Urinary bladder (tissue), 3 donors: ENCODE measurements at regions not wholly inside any gene's neighbourhood (a gene's known extent, or its start where the extent isn't known, plus 50 kb on each side); places are given as distances from the start of the nearest gene placed in this dataset.

Source experiments
- DNase-seq: peaks from one replicate; pipeline ENCODE4 v3.0.0-alpha.2; 2015; ENCODE audit errors: extremely low spot score
- H3K27ac ChIP-seq: one replicate; pipeline ENCODE4 v1.5.1; 2013; ENCODE audit warnings: low read depth, mild to moderate bottlenecking, moderate library complexity
- H3K36me3 ChIP-seq: one replicate; pipeline ENCODE4 v1.6.1; 2013; ENCODE audit warnings: mild to moderate bottlenecking, moderate library complexity; ENCODE audit not compliant: insufficient read depth
- H3K4me1 ChIP-seq: one replicate; pipeline ENCODE4 v1.6.1; 2013; ENCODE audit warnings: mild to moderate bottlenecking, moderate library complexity; ENCODE audit not compliant: insufficient read depth
- H3K4me3 ChIP-seq: one replicate; pipeline ENCODE4 v1.5.1; 2013; ENCODE audit warnings: low read depth, low read length
- WGBS: extraction: QIAGEN DNeasy Blood & Tissue Kit; methylation state at CpG from one replicate; pipeline ENCODE4 v1.1.7; 2013; 5-methylcytosine and 5-hydroxymethylcytosine counted together
- donor health status: healthy with polysubstance abuse.
- donor health status: healthy.

DNA sequence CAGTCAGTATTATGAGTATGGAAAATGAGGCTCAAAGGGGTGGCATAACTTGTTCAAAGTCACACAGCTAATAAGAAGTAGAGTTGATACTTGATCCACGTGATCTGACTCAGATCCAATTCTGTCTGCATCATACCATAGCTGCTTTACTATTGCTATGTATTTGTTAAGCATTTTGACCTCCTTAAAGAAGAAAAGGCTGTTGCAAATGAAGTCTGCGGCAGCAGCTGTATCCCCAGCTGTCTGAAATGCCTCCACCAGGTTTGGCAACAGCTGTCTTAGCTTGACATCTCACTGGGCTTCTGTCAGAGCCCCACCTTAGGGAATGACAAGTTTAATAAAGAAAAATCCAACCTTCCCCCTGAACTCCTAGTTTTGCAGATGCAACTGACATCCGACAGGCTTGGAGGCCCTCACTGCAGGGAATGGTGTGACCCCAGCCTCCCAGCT lies 75.6 kb upstream of the SLC44A1 start:
- DNase-seq, result no peak

DNA sequence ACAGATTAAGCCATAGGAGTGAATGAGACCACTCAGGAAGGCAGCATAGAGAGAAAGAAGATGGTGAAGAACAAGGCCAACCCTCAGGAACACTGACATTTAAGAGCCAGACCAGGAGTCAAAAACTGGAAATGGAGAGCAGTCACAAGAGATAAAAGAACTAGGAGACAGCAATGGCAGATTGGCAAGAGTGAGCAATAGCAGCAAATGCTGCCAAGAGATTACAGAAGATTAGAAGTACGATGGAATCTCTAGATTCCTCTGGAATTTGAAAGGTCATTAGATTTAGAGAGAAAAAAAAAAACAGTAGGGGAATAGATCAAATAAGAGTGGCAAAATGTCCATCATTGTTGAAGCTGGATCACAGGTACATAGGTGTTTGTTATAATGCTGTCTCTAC lies 73.4 kb upstream of the SLC44A1 start:
- DNase-seq, result no peak
- 19% methylated on average over 1 of the region's 1 CpG for WGBS
- H3K4me1 ChIP-seq, result no peaks in the 10 kb centered on the region
- H3K4me3 ChIP-seq, result no peak overlapping the region
- H3K27ac ChIP-seq, result no peak overlapping the region
- H3K36me3 ChIP-seq, result no peaks in the 10 kb centered on the region

More for the DNA sequence above, 75.6 kb upstream of the SLC44A1 start:
- Histone ChIP-seq H3K4me1 (no peaks in the 10 kb centered on the region), H3K27ac (no peak overlapping the region), H3K4me3 (no peak overlapping the region), H3K36me3 (no peaks in the 10 kb centered on the region)
- 60% methylated on average over 3 of the region's 3 CpGs for WGBS

DNA sequence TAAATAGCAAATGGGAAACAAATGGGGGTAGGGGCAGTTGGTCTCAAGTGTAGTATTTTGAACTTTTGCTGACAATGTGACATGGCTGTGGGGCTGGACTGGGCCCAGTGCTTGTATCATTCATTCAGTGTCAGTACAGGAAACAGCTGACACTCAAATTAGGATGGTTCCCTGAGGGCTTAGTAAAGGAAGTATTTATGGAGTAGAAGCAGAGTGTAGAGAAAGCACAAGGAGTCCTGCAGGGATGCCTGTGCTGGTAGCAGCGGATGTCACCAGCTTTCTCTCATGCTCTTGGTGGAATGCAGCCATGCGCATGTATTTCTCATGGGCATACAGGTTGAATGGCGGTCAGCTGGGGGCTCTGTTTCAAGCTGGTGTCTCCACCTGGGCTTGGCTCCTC lies 72.9 kb upstream of the SLC44A1 start:
- Histone ChIP-seq H3K27ac (no peak overlapping the region), H3K4me1 (no peaks in the 10 kb centered on the region), H3K4me3 (no peak overlapping the region), H3K36me3 (no peaks in the 10 kb centered on the region)
- no peak for DNase-seq
- WGBS, result 98% methylated on average over 3 of the region's 3 CpGs

DNA sequence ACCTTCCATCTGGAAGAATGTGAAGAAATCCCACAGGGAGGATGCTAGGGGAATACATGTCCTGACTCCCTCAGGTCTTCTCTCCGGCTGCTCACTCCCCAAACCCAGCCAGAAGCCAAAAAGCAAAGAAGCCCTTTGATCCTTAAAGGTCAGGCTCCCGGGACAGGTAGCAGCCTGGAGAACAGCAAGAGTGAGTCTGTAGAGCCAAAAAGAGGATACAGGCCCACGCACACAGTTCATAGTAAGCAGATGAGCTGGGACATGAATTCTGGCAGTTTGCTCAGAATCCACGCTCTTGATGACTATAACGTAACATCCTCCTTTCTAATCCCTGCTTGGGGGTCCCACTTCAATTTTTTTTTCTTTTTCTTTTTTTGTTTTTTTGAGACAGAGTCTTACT lies 72.0 kb upstream of the SLC44A1 start:
- 92% methylated on average over 5 of the region's 5 CpGs for WGBS
- no peak for DNase-seq
- H3K4me1 ChIP-seq, result no peaks in the 10 kb centered on the region
- H3K36me3 ChIP-seq, result no peaks in the 10 kb centered on the region
- no peak overlapping the region for H3K27ac ChIP-seq
- no peak overlapping the region for H3K4me3 ChIP-seq

DNA sequence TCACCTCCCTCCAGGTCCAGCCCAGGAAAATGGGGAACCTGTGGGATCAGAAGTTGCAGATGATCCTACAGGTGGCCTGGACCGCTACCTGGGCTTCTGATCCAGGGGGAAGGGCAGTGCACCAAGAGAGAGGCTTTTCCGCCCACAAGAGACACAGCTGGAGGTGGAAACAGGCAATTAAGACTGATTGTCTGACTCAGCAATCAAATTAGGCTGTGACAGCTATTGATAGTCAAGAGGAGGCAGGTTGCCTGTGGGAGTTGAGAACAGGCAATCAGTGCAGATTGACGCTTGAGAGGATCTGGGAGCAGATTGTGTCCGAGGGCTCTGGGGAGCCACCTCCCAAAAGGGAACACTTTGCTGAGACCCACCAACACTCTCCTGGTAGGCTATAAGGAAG lies 71.1 kb upstream of the SLC44A1 start:
- WGBS, result 94% methylated on average over 4 of the region's 4 CpGs
- H3K27ac ChIP-seq, result no peak overlapping the region
- no peak for DNase-seq
- H3K4me1 ChIP-seq, result no peaks in the 10 kb centered on the region
- H3K4me3 ChIP-seq, result no peak overlapping the region
- no peaks in the 10 kb centered on the region for H3K36me3 ChIP-seq

DNA sequence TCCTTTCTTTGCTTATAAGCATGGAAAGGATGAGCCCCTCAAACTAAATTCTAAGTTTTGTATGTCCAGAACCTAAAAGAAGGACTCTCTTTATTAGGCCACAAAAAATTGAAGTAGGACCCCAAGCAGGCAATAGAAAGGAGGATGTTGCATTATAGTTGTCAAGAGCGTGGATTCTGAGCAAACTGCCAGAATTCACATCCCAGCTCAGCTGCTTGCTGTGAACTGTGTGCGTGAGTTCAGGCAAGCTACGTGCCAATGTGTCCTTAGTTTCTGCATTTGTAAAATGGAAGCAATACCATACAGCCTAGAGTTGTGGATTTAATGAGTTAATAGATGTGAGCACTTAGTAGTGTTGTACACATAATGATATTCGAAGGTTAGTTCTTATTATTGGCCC lies 70.6 kb upstream of the SLC44A1 start:
- WGBS, result 88% methylated on average over 4 of the region's 4 CpGs
- Histone ChIP-seq H3K27ac (no peak overlapping the region), H3K36me3 (no peaks in the 10 kb centered on the region)

DNA sequence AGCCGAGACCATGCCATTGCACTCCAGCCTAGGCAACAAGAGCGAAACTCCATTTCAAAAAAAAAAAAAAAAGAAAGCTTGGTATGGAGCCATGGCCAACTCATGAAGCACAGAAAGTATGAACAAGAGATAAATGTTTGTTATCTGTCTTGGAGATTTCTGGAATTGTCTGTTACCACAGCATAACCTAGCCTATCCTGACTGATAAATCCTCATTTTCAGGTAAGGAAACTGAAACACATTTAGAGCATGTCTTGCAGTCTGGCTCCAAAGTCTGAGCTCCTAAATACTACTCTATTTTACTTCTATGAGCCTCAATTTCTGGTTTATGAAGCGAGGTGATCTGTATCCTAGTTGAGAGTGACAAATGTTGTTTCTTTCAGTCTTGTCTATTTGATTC lies 68.3 kb upstream of the SLC44A1 start:
- no peak overlapping the region for H3K4me3 ChIP-seq
- no peak for DNase-seq
- H3K27ac ChIP-seq, result no peak overlapping the region
- 95% methylated on average over 3 of the region's 3 CpGs for WGBS
- no peaks in the 10 kb centered on the region for H3K4me1 ChIP-seq
- no peaks in the 10 kb centered on the region for H3K36me3 ChIP-seq

More for the DNA sequence above, 70.6 kb upstream of the SLC44A1 start:
- H3K4me1 ChIP-seq, result no peaks in the 10 kb centered on the region
- H3K4me3 ChIP-seq, result no peak overlapping the region
- no peak for DNase-seq

DNA sequence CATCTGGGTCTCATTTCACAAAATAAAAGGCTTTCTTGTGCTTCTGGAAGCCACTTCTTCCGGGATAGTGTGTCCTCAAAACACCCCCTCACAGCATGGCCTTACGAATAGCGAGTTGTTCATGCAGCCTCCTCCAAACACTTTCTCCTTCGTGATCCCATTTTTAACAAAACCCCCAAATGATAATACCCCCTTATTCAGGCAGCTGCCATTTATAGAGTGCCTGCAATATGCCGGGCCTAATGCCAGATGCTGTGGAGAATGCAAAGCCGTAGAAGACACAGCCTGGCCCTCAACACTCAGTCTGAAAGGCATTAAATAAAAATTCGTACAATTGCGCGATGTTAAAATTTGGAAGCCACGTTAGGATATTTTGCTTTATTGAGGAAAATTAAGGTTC lies 66.4 kb upstream of the SLC44A1 start:
- H3K4me3 ChIP-seq, result no peak overlapping the region
- no peaks in the 10 kb centered on the region for H3K4me1 ChIP-seq
- DNase-seq, result no peak
- H3K36me3 ChIP-seq, result no peaks in the 10 kb centered on the region
- no peak overlapping the region for H3K27ac ChIP-seq
- 86% methylated on average over 10 of the region's 10 CpGs for WGBS

DNA sequence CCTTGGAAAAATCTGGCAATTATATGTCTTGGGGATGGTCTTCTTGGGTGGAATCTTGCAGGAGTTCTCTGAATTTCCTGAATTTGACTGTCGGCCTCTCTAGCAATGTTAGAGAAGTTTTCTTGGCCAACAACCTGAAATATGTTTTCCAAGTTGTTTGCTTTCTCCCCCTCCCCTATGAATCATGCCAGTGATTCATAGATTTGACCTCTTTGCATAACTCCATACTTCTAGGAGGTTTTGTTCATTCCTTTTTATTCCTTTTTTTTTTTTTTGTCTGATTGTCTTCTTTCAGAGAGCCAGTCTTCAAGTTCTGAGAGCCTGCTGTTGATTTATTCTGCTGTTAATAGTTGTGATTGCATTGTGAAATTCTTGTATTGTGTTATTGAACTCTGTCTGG lies 56.7 kb upstream of the SLC44A1 start:
- no peak overlapping the region for H3K4me3 ChIP-seq
- H3K36me3 ChIP-seq, result no peaks in the 10 kb centered on the region
- 68% methylated on average over 1 of the region's 1 CpG for WGBS
- no peaks in the 10 kb centered on the region for H3K4me1 ChIP-seq
- DNase-seq, result no peak
- no peak overlapping the region for H3K27ac ChIP-seq

DNA sequence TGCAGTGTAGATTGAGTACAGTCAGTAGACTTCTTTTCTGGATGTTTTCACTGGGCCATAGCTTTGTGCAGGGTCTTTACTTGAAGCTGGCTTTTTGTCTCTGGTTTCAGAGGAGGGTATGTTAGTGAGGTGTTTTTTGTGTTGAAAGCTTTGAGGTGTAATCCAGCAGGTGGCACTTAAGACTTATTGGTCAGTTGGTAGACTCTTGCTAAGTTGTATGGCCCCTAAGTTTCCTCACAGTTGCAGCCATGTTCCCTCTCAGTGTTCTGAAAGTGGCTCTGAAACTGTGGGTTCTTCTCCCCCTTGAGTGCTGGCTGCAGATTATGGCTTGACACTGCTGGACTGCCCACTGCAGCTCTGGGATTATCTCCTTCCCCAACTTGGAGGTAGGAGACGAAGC lies 55.7 kb upstream of the SLC44A1 start:
- no peak for DNase-seq
- H3K36me3 ChIP-seq, result no peaks in the 10 kb centered on the region
- H3K4me1 ChIP-seq, result no peaks in the 10 kb centered on the region
- H3K4me3 ChIP-seq, result no peak overlapping the region
- no peak overlapping the region for H3K27ac ChIP-seq
- 95% methylated on average over 1 of the region's 1 CpG for WGBS

DNA sequence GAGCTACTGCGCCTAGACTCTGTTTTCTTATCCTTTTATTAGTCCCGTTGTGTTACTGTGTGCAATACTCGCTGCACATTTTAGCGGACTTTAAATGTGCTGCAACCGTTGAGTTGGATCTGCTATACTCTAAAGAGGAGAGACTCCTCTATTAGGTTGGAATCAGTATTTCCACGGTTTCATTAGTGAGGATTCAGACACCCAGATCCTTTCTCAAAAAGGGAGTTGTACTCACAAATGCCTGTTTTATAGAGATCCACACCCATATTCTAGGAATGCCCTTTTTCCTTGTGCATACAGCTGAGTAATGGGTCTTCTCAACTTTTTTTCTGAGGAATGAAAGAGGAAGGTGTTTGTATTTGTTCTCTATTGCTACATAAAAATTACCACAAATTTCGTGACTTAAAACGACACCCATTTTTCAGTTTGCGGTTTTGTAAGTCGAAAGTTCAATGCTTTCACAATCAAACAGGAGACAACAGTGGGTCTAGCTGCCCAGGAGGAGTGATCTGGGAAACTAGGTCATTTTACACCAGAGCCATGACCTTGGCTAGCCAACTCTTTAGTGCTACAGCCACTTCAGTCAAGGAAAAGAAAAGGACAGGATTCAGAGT lies 52.8 kb upstream of the SLC44A1 start:
- WGBS, result 86% methylated on average over 10 of the region's 10 CpGs
- Histone ChIP-seq H3K4me3 (no peak overlapping the region), H3K27ac (no peak overlapping the region), H3K4me1 (no peaks in the 10 kb centered on the region), H3K36me3 (no peaks in the 10 kb centered on the region)
- DNase-seq, result no peak

DNA sequence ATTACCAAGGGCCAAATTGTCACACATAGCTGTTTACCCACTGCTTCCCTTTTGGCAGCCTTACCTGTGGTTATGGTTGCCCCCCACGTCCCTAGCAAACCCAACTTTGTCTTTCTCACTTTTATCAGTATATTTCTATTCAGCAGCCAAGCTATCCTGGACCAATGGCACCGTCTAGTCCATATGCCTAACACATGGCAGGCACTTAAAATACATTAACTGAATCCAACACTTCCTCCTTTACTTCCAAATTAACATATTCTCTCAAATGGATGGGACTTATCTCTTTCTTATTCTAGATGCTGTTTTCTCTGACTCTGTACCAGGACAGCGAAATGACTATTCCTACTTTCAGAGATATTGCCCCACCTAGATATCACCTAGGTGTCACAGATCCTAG lies 50.9 kb upstream of the SLC44A1 start:
- 81% methylated on average over 3 of the region's 3 CpGs for WGBS

DNA sequence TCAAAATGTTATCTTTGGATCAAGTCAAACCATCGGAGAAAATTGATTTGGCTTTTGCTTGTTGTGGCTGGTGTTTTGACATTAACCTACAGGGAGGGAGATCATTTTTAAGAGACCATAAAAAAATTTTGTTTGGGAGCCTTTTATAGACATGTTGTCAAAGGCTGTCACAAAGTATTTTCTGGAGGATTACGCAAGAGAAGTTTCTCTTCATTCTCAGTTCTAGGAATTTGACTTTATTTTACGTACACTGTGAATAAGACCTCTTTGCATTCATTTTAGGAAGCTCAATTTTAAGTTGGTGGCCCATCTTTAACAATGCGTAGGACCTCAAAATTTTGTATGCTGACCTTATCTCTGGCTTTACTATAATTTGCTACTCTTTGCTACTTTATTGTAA lies 50.2 kb upstream of the SLC44A1 start:
- Histone ChIP-seq H3K4me1 (no peaks in the 10 kb centered on the region), H3K27ac (no peak overlapping the region), H3K36me3 (no peaks in the 10 kb centered on the region), H3K4me3 (no peak overlapping the region)
- DNase-seq, result no peak
- 83% methylated on average over 4 of the region's 4 CpGs for WGBS

More for the DNA sequence above, 50.9 kb upstream of the SLC44A1 start:
- Histone ChIP-seq H3K36me3 (no peaks in the 10 kb centered on the region), H3K4me1 (no peaks in the 10 kb centered on the region), H3K27ac (no peak overlapping the region), H3K4me3 (no peak overlapping the region)
- DNase-seq, result no peak
